PC-9 (cell line): ENCODE measurements at regions not wholly inside any gene's neighbourhood (a gene's known extent, or its start where the extent isn't known, plus 50 kb on each side); places are given as distances from the start of the nearest gene placed in this dataset.

Source experiments
- BruUV-seq: library from RNA; stranded (reverse); fragments of 400-500 nt; replicated peaks from 2 replicates; lab custom pipeline; 2021; lab: Mats Ljungman, UMichigan
- CTCF ChIA-PET: fragments of 300-600 bp; sonication (Branson Sonifier 250); formaldehyde crosslinking; loops from one replicate; lab custom pipeline; 2022; ENCODE audit warnings: antibody characterized with exemption; lab: Charles Lee
- POLR2A ChIA-PET: fragments of 300-600 bp; sonication (Branson Sonifier 250); formaldehyde crosslinking; loops from one replicate; lab custom pipeline; 2022; ENCODE audit warnings: antibody characterized with exemption; ENCODE audit not compliant: unreplicated experiment; lab: Charles Lee
- DNase-seq, 2 experiments: peaks; one replicate each; pipeline versions ENCODE4 v3.0.0 to v3.0.0-alpha.2; 2015 to 2022; ENCODE audit warnings: mixed read lengths in 1 of 2
- H2AFZ ChIP-seq: fragments of 200-600 bp; sonication (generic); 2 replicates; pipeline ENCODE4 v1.8.1; 2017; ENCODE audit warnings: antibody characterized with exemption
- H3F3A ChIP-seq: fragments of 200-600 bp; sonication (generic); 2 replicates; pipeline ENCODE4 v1.8.1; 2017; ENCODE audit warnings: antibody characterized with exemption, mild to moderate bottlenecking, low read depth; ENCODE audit not compliant: insufficient read depth
- H3K27ac ChIP-seq: fragments of 200-600 bp; sonication (generic); 2 replicates; pipeline ENCODE4 v1.6.1; 2016; ENCODE audit warnings: mixed run types
- H3K27me3 ChIP-seq: fragments of 200-600 bp; sonication (generic); 2 replicates; pipeline ENCODE4 v1.6.1; 2016; ENCODE audit warnings: low read depth, mixed run types; ENCODE audit not compliant: insufficient read depth
- H3K36me3 ChIP-seq: fragments of 200-600 bp; sonication (generic); 2 replicates; pipeline ENCODE4 v1.6.1; 2016; ENCODE audit warnings: low read depth, mixed run types
- H3K4me1 ChIP-seq: fragments of 200-600 bp; sonication (generic); replicated peaks from 2 replicates; pipeline ENCODE4 v1.6.1; 2016; ENCODE audit warnings: mixed run types; ENCODE audit not compliant: insufficient read depth
- H3K4me2 ChIP-seq: fragments of 200-600 bp; sonication (generic); 2 replicates; pipeline ENCODE4 v1.6.1; 2017; ENCODE audit warnings: mixed run types
- H3K4me3 ChIP-seq: fragments of 200-600 bp; sonication (generic); 2 replicates; pipeline ENCODE4 v1.6.1; 2016; ENCODE audit warnings: mixed run types
- H3K79me2 ChIP-seq: fragments of 200-600 bp; sonication (generic); 2 replicates; pipeline ENCODE4 v1.6.1; 2017; ENCODE audit warnings: low read depth, mixed run types
- H3K9me2 ChIP-seq: fragments of 200-600 bp; sonication (generic); 2 replicates; pipeline ENCODE4 v1.8.1; 2017; ENCODE audit warnings: mild to moderate bottlenecking; ENCODE audit not compliant: insufficient read depth
- H3K9me3 ChIP-seq: fragments of 200-600 bp; sonication (generic); 2 replicates; pipeline ENCODE4 v1.8.1; 2016; ENCODE audit warnings: low read depth; ENCODE audit not compliant: insufficient read depth
- H4K20me1 ChIP-seq: fragments of 200-600 bp; sonication (generic); 2 replicates; pipeline ENCODE4 v1.8.1; 2017; ENCODE audit not compliant: insufficient read depth
- CTCF ChIP-seq: fragments of 200-600 bp; sonication (generic); conservative IDR thresholded peaks from 2 replicates; pipeline ENCODE4 v1.6.1; 2017; ENCODE audit warnings: mixed run types, antibody characterized with exemption, mild to moderate bottlenecking, moderate library complexity
- EZH2 ChIP-seq: fragments of 200-600 bp; sonication (generic); IDR thresholded peaks from 2 replicates; pipeline ENCODE4 v1.8.0; 2017; ENCODE audit warnings: antibody characterized with exemption, low read depth
- intact Hi-C: fragments of 100-400 bp; cut with micrococcal nuclease; formaldehyde crosslinking; loops from one replicate; pipeline ENCODE4 v1.10.0; 2022; ENCODE audit not compliant: unreplicated experiment

- H3K36me3 ChIP-seq, result no peaks in the 10 kb centered on the region
- H3F3A ChIP-seq, result no peaks in the 10 kb centered on the region
- ChIA-PET CTCF (no interaction called here), POLR2A (no interaction called here)
- DNase-seq, result no peak
- H3K27me3 ChIP-seq, result peaks cover 51% of the 10 kb centered on the region
- no peaks in the 10 kb centered on the region for H3K79me2 ChIP-seq
- H3K4me1 ChIP-seq, result no peaks in the 10 kb centered on the region
- H3K9me3 ChIP-seq, result no peaks in the 10 kb centered on the region
- H3K4me2 ChIP-seq, result no peak overlapping the region
- H3K27ac ChIP-seq, result no peak overlapping the region
- H3K9me2 ChIP-seq, result no peaks in the 10 kb centered on the region
- no peak overlapping the region for H3K4me3 ChIP-seq
- TF ChIP-seq EZH2 (no peak), CTCF (no peak)
- intact Hi-C loops, result no loop called here
- no TSS peak for BruUV-seq
- no peaks in the 10 kb centered on the region for H4K20me1 ChIP-seq
- H2AFZ ChIP-seq, result no peak overlapping the region
These were observed 87.5 kb downstream of the MINAR1 start for GRCh38 chr15:79519628-79520027.

- BruUV-seq, result no TSS peak
- Histone ChIP-seq H3K4me2 (no peak overlapping the region), H3K79me2 (no peaks in the 10 kb centered on the region), H3K9me2 (no peaks in the 10 kb centered on the region), H3K4me1 (no peaks in the 10 kb centered on the region), H3K36me3 (no peaks in the 10 kb centered on the region), H3K27ac (no peak overlapping the region), H4K20me1 (no peaks in the 10 kb centered on the region), H3K9me3 (no peaks in the 10 kb centered on the region), H3F3A (no peaks in the 10 kb centered on the region), H3K27me3 (peaks cover 51% of the 10 kb centered on the region), H3K4me3 (no peak overlapping the region), H2AFZ (no peak overlapping the region)
- CTCF ChIA-PET, result no interaction called here
- POLR2A ChIA-PET, result no interaction called here
- TF ChIP-seq EZH2 (no peak), CTCF (no peak)
- DNase-seq, result no peak
- intact Hi-C loops, result no loop called here
These were observed 88.5 kb downstream of the MINAR1 start for GRCh38 chr15:79520654-79521053.

GRCh38 chr15:79522656-79523055 is 90.5 kb downstream of the MINAR1 start:
- Histone ChIP-seq H3K9me3 (no peaks in the 10 kb centered on the region), H3K4me1 (no peaks in the 10 kb centered on the region), H3K36me3 (no peaks in the 10 kb centered on the region), H3K79me2 (no peaks in the 10 kb centered on the region), H4K20me1 (no peaks in the 10 kb centered on the region), H3K4me2 (no peak overlapping the region), H2AFZ (no peak overlapping the region), H3K27me3 (peaks cover 50% of the 10 kb centered on the region), H3K27ac (no peak overlapping the region), H3K9me2 (no peaks in the 10 kb centered on the region), H3K4me3 (no peak overlapping the region), H3F3A (no peaks in the 10 kb centered on the region)
- BruUV-seq, result no TSS peak
- POLR2A ChIA-PET, result no interaction called here
- intact Hi-C loops, result no loop called here
- CTCF ChIA-PET, result no interaction called here
- TF ChIP-seq EZH2 (no peak), CTCF (no peak)
- DNase-seq, result no peak
